IPS-18c (cell line): ENCODE measurements at regions not wholly inside any gene's neighbourhood (a gene's known extent, or its start where the extent isn't known, plus 50 kb on each side); places are given as distances from the start of the nearest gene placed in this dataset.
"Not testable (repeated sequence)": the region's sequence is repeated elsewhere in the genome, so short reads cannot be mapped to it uniquely, and the experiment has no call there.

Source experiments
- H3K4me3 ChIP-seq: 2 replicates; pipeline ENCODE4 v1.7.0; 2013; ENCODE audit warnings: low read depth, mild to moderate bottlenecking, low read length, moderate library complexity; ENCODE audit not compliant: insufficient read depth
- H3K9me3 ChIP-seq: one replicate; pipeline ENCODE4 v1.6.1; 2013; ENCODE audit warnings: mild to moderate bottlenecking, low read length, moderate library complexity; ENCODE audit not compliant: control insufficient read depth, insufficient read depth

DNA sequence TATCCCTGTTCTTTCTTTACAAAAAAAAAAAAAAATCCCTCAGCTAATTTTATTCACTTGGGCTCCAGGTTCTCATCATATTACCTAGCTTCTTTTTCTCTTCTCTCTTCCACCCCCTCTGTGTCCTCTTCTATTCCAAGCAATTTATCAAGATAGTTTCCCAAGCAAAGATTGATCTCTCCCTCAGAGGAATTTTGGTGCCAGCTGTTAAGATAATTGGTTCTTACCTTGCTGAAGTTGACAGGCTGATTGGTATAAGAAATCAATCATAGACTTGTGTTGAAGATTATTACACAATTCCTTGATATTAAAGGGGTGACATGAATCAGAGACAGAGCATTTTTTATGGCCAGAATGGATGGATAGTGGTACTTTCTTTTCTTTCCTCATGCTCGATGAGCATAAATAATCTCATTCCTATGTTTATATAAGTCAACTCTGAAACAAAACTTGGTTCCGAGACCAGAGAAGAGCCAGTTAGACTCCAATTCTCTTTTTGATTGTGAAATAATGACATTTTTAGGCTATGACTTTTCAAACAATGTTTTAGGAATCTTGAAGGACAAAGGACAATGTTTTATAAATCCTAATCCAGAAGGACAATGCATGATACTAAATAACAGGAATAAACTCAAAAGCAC lies 264.1 kb upstream of the PRKD1 start:
- Histone ChIP-seq H3K4me3 (no peak overlapping the region), H3K9me3 (no peaks in the 10 kb centered on the region)

DNA sequence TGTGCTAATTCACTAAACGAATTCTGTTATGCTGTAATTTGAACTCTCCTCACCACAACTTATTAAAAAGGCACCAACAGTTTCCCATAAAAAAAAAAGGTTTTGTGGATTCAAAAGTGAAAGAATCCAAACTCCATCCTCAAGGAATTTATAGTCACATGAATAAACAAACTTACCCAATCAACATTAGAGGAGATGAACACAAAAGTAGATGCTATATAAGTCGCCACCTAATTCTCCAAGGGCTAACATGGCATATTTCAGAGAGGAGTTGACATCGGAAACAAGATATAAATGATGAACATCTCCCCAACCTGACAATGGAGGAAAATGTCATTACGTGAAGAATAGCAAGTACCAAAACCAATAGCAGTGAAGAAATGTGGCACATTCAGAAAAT lies 265.5 kb upstream of the PRKD1 start:
- no peak overlapping the region for H3K4me3 ChIP-seq

DNA sequence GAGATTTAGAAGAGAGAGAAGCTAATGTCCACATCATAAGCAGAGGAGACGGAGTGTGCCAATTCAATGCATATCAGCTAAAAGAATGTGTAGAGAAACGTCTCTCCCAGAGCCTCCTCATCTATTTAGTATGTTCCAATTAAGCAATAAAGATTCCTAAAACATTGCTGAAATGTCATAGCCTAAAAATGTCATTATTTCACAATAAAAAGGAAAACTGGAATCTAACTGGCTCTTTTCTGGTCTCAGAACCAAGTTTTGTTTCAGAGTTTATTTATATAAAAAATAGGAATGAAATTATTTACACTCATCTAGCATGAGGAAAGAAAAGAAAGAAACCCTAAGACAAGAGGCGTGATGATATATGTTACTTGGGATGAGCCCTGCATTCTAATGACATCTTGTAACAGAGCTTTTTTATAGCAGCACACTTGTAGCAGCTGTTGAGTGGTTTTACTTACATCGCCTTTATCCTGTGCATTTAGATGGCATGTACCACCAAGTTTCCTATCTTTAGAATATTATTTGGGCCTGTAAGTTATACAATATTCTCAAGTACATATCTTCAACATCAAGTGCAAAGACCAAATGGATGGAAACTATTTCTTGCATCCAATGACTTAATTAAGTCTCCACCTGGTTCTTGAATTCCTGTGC lies 266.3 kb upstream of the PRKD1 start:
- H3K9me3 ChIP-seq: no peaks in the 10 kb centered on the region

More for the DNA sequence above, 265.5 kb upstream of the PRKD1 start:
- H3K9me3 ChIP-seq: no peaks in the 10 kb centered on the region

DNA sequence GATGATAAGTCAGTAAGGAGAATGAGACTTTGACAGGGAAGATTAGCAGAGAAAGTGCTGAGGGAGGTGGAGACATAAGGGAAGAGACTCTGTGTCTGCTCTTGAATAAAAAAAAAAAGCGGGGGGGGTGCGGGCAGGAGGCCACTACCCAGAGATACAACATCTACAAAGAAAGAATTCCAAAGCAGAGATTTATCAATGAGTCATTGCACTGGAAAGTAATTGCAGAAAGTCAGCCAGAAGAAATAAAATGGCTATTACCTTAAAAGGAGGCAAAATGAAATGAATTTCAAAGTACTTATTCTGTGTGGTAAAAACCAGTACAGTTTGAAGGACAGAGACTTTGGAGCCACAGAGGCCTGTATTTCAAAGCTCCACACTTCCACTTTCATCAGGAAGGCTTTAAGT lies 267.1 kb upstream of the PRKD1 start:
- H3K4me3 ChIP-seq: no peak overlapping the region
- H3K9me3 ChIP-seq: no peaks in the 10 kb centered on the region

More for the DNA sequence above, 266.3 kb upstream of the PRKD1 start:
- H3K4me3 ChIP-seq: no peak overlapping the region

DNA sequence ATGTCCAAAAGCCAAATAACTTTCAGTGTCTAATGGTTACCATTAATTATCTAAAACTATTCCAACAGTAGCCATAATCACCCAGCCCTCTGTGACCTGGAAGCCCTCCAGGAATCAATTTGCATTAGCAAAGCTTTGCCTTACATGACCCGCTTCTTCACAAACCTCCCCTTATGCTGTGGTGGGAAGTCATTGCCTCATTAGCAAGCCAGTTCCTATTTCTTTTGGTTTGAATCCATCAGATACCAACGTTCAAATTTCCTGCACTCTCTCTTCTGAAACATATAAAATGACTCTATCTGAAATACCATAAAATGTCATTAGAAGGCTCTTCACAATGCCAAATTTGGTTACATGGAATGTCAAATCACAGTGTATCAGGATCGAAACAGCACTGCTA lies 268.3 kb upstream of the PRKD1 start:
- Histone ChIP-seq H3K9me3 (no peaks in the 10 kb centered on the region), H3K4me3 (no peak overlapping the region)

DNA sequence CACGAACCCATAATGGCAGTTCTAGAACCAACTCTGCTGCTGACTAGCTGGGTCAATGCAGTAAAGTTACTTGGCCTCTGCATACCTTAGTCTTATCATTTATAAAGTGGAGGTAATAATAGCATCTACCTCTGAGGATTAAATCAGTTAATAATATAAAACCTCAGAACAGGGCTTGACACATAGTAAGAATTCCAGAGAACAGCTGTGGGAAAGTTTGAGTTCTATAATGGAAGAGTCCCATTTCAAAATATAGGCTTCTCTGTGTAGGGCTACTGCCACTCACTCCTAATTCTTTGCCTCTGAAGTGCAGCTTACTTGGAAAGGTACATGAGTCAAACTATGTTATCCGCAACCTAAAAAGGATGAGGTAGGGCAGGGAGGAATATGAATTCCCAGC lies 269.2 kb upstream of the PRKD1 start:
- H3K9me3 ChIP-seq: no peaks in the 10 kb centered on the region
- no peak overlapping the region for H3K4me3 ChIP-seq

DNA sequence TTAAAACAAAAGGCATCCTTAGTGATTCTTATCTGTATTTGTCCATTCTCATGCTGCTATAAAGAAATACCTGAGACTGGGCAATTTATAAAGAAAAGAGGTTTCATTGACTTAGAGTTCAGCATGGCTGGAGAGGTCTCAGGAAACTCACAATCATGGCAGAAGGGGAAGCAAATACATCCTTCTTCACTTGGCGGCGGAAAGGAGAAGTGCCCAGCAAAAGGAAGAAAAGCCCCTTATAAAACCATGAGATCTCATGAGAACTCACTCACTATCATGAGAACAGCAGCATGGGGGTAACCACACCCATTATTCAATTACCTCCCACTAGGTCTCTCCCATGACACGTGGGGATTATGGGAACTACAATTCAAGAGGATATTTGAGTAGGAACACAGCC lies 271.1 kb upstream of the PRKD1 start:
- not testable (repeated sequence) for H3K4me3 ChIP-seq, H3K9me3 ChIP-seq

DNA sequence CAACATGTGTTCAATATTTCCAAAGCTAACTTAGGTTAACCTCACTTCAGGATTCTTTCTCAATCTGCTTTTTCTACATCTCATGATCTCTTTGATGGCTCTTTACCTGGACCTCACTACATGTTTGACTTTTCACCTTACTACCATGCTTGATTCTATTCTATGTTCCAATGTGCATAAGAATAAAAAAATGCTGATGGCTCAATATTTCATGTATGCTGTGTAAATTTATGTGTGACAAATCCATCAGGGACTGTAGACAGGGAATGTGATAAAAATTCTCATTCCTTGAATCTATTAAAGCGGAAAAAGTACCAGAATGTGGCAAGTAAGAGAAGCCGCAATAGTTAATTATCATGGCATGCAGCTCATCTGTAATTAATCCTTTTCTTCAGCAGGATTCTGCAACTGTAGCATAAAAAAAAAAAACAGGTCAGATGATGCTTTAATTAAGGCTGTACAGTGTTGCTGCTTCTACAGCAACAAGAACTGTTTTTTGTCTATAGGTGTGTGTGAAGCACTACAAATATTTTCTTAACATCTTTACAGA lies 276.9 kb upstream of the PRKD1 start:
- no peaks in the 10 kb centered on the region for H3K9me3 ChIP-seq

DNA sequence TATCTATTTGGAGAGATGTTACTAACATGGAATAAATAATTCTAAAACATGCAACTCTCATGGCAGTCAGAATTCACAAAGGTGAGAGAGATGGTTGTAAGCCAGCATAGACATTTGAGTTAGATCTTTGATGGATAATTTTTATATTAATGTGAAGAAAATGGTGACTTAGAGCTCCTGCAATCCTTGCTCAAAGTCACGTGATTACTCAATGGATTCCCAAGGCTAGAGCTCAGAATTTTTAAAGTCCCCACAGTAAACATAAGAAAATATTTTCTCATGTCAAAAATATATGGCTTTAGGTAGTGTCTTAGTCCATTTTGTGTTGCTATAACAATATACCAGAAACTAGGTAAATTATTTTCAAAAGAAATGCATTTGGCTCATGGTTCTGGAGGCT lies 281.5 kb upstream of the PRKD1 start:
- Histone ChIP-seq H3K4me3 (no peak overlapping the region), H3K9me3 (no peaks in the 10 kb centered on the region)

More for the DNA sequence above, 276.9 kb upstream of the PRKD1 start:
- no peak overlapping the region for H3K4me3 ChIP-seq

DNA sequence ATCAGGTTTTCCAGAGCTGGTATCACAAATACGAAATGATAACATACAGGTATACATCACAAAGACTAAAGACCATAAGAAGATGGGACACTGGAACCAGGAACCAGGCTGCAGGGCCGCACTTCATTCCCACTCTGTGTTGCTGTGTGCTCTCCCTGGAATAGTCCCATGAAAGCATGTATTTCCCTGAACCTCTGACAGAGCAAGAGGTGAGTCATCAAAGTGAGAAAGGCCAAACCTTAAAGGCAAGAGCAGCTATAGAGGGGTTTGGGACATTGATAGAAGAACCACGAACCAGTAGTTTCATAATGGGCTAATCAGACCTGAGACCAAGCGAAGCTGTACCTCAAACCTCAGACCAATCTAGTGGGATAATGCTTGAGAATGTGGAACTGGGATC lies 283.0 kb upstream of the PRKD1 start:
- Histone ChIP-seq H3K4me3 (no peak overlapping the region), H3K9me3 (no peaks in the 10 kb centered on the region)

DNA sequence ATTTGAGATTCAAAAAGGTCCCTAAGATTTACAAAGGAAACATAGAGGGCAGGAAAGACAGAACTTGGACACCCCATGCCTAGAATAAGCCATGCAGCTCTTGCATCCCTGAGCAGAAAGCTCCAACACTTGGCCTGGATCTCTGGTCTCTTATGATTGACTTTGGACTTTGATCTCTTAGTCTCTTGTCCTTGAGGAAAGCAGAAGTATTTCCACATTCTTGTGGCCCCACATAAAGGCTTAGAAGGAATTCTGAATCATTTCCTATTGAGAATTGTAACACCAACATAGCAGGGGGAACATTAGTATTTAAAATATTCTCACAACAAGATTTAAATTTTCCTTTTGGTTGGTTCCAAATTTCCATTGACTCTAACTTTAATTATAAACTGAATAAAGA lies 283.7 kb upstream of the PRKD1 start:
- Histone ChIP-seq H3K9me3 (no peaks in the 10 kb centered on the region), H3K4me3 (no peak overlapping the region)

DNA sequence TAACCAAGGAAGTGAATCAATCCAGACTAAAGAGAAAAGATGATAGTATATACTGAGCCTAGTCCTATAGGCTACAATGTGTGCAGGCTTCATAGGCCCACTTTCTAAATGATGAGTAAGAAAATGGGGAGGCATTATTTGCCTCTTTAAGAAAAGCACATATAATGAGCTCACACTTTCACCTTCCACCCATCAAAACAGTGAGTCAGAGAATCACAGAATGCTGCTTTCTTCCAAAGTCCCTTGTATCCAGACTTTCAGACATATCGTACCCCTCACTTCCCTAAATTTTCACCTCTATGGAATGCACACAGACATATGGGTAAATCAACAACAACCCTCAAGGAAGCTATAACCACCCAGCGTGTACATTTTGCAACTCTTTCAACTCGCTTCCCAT lies 286.4 kb upstream of the PRKD1 start:
- Histone ChIP-seq H3K4me3 (no peak overlapping the region), H3K9me3 (no peaks in the 10 kb centered on the region)

DNA sequence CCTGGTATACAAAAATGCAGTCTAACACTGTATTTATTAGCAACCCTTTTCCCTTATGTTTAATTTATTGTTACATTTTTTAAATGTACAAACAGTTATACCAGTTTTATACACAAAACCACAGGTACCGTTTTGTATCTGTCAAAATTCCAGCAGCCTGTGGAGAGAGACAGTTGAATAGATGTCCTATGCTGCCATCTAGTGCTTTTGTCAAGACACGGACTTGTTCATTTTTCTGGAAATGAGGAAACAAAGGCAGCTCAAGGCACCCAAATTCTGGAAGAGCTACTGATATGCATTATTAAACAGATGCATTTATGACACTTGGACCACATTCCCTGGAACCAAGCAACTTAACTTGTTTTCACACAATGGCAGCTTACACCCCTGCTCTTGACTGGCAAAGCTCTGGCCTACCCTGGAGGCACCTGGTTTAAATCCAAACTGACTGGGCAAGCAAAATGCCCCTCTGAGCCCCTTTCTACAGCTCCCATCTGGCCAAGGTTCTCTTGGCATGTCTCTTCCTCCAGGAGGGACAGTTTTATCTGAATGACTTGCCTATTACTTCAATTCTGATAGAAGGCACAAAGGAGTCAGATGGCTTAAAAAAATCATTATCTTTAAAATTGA lies 286.9 kb upstream of the PRKD1 start:
- no peak overlapping the region for H3K4me3 ChIP-seq
- H3K9me3 ChIP-seq: no peaks in the 10 kb centered on the region

DNA sequence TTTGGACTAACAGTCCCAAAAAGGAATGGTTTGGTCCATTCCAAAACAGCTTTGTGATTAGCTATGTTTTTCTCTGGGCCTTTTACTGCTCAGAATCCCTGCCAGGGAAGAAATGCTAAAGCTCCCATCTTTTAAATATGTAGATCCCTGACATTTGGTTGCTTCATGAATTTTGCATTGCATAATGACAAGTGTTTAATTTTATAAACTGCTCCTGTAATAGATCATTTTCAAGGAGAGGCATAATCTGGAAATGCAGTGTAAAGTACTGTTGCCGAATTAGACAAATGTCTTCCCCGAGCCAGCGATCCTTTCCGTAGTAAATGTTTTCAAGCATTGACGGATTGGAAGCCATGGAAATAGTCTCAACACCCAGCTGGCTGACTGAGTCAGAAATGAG lies 291.3 kb upstream of the PRKD1 start:
- Histone ChIP-seq H3K4me3 (no peak overlapping the region), H3K9me3 (no peaks in the 10 kb centered on the region)

DNA sequence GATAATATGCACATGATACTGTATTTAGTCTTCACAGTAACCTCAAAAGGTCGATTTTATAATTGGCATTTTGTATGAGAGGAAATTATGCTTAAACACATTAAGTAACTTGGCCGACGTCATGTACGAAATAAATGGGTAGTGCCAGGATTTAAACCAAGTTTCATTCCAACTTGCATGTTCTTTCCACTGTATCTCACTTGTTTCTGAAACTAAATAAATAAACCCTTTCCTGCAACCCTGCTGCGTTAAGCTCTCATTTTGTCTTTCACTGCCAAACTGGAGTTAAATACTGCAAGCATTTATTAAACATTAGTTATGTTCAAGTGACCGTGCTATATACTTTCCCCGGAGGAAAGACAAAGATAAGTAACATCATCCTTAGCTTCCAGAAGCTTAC lies 293.9 kb upstream of the PRKD1 start:
- Histone ChIP-seq H3K9me3 (no peaks in the 10 kb centered on the region), H3K4me3 (no peak overlapping the region)

DNA sequence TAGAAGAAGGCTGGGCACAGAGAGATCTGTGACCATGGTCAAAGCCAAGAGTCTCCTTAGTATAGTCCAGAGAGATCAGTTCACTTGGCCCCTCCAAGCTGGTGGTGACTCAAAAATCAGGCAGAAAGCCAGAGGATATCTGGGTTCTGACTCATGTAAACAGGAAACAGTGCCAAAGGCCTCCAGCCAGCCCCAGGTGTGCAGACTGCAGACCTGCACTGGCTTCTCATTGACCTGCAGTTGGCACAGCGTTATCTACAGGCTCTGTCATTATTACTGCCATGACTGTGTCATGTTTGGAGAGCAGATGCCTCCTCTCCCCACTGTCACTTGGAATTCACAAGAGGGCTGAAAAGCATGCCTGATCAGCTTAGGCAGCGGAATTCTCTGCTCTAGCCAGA lies 295.7 kb upstream of the PRKD1 start:
- no peak overlapping the region for H3K4me3 ChIP-seq
- no peaks in the 10 kb centered on the region for H3K9me3 ChIP-seq

DNA sequence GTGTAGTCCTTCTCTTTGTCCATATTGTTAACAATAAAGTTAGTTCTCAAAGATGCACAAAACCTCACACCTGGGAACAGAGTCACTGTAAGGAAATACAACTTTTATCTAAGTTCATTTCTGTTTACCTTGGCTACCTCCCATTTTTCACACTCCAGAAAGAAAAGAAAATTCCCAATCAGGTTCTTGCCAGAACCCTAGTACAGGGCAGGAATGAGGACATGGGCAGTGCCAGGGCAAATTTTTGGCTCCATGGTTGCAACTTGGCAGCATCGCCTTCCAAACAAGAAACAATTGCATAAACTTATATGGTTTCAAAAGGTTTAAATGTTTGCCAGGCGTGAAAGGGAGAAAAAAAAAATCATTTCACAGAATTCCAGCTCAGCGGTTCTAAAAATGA lies 296.3 kb upstream of the PRKD1 start:
- H3K9me3 ChIP-seq: no peaks in the 10 kb centered on the region
- no peak overlapping the region for H3K4me3 ChIP-seq

DNA sequence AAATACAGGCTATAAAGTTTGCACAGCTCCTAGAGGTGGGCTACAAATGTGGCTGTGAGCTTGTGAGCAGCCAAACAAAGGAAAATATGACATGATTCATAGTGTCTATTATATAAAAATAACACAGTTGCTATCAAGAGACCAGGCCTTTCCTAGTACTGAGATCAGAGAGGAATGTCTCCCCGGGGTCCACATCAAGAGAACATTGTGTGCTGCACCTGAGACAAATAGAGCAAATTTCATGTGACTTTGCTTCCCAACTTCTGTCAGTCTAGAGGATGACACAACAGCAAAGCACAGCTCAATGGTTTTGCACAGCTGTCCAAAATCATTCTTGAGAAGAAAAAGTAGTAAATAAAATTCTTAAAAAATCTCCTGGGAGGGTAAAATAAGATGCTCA lies 297.5 kb upstream of the PRKD1 start:
- no peaks in the 10 kb centered on the region for H3K9me3 ChIP-seq
- H3K4me3 ChIP-seq: no peak overlapping the region
